WTC11 (cell line): ENCODE measurements at regions not wholly inside any gene's neighbourhood (a gene's known extent, or its start where the extent isn't known, plus 50 kb on each side); places are given as distances from the start of the nearest gene placed in this dataset.

ENCODE experiments used
- CTCF ChIP-seq: fragments of 200-600 bp; IDR thresholded peaks from 2 replicates; pipeline ENCODE4 v1.8.0; 2022; ENCODE audit warnings: antibody characterized with exemption
- FOXJ3 ChIP-seq: sonication (generic); formaldehyde crosslinking; IDR thresholded peaks from 2 replicates; pipeline ENCODE4 v1.9.0; 2021; ENCODE audit warnings: missing genetic modification reagents, mild to moderate bottlenecking, borderline replicate concordance

GRCh38 chr2:114261366-114261765, 181.1 kb upstream of the DPP10 start:
- TF ChIP-seq CTCF (no peak), FOXJ3 (CRISPR knock-in tag) (no peak)
